ENCODE measurements at regions not wholly inside any gene's neighbourhood (a gene's known extent, or its start where the extent isn't known, plus 50 kb on each side); places are given as distances from the start of the nearest gene placed in this dataset.

DNA sequence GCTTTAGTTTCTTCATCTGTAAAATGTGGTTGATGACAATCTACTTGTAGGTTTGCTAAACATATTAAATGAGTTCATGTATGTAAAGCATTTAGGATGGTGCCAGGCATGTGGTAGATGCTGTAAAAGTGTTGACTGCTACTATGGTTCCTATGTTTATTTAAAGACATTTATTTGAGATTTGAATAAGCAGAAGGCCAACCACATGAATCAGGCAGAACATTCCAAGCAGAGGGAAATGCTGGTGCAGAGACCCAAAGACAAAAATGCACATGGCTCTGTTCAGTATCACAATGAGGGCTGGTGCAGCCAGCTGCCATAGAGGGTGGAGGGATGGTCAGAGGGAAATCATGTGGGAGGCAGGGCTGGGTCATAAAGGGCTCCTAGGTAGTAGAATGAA is 156.2 kb upstream of the PDGFD start:
- no peak for TF ChIP-seq EZH2 (IDR thresholded peaks at IDR 0.05; ENCODE audit: low read length, unreplicated experiment)
- TF ChIP-seq, protein P1, sequence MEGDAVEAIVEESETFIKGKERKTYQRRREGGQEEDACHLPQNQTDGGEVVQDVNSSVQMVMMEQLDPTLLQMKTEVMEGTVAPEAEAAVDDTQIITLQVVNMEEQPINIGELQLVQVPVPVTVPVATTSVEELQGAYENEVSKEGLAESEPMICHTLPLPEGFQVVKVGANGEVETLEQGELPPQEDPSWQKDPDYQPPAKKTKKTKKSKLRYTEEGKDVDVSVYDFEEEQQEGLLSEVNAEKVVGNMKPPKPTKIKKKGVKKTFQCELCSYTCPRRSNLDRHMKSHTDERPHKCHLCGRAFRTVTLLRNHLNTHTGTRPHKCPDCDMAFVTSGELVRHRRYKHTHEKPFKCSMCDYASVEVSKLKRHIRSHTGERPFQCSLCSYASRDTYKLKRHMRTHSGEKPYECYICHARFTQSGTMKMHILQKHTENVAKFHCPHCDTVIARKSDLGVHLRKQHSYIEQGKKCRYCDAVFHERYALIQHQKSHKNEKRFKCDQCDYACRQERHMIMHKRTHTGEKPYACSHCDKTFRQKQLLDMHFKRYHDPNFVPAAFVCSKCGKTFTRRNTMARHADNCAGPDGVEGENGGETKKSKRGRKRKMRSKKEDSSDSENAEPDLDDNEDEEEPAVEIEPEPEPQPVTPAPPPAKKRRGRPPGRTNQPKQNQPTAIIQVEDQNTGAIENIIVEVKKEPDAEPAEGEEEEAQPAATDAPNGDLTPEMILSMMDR (conservative IDR thresholded peaks at IDR 0.05; ENCODE audit: low read depth, low read length): no peak

Measured in PC-3 (cell line).